Fibroblast of skin of right quadriceps (primary cell): ENCODE measurements at regions not wholly inside any gene's neighbourhood (a gene's known extent, or its start where the extent isn't known, plus 50 kb on each side); places are given as distances from the start of the nearest gene placed in this dataset.
"Not testable (repeated sequence)": the region's sequence is repeated elsewhere in the genome, so short reads cannot be mapped to it uniquely, and the experiment has no call there.

ENCODE experiments used
- DNase-seq: peaks from one replicate; pipeline ENCODE4 v3.0.0-alpha.2; 2013

DNA sequence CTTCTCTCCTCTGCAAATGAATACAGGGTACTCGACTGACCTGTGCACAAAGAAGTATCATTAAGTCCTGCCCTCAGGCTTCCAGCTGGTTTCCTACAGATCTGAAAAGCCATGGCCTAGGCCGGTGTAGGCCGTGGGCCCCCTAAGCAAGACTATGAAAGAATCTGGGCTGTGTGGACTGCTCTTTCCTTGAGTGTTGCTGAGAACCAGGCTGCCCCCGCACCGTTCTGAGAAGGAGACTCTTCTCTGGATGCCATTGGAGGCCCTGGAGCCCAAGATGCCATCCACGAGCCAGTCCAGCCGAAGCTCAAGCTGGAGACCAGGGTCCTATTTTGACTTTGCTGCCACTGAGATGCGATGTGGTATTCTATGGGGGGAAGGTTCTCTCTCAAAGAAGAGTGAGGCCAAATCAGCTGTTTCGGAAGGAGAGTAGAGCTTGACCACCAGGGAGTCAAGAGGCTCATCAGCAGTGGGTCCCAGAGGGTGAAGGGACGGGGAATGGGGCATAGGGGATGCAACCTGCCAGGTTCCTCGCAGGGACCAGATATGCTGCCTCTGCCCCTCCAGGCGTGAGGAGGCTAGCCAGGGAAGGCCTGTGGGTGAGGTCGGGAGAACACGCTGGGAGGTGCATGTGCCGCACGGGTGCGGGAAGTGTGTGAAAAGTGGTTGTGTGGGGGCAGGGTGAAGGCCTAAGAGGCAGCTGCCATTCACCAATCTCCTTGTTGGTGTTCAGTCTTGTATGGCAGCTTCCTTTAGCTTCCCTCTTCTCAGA is 96.4 kb upstream of the B3GAT1 start:
- no peak for DNase-seq

DNA sequence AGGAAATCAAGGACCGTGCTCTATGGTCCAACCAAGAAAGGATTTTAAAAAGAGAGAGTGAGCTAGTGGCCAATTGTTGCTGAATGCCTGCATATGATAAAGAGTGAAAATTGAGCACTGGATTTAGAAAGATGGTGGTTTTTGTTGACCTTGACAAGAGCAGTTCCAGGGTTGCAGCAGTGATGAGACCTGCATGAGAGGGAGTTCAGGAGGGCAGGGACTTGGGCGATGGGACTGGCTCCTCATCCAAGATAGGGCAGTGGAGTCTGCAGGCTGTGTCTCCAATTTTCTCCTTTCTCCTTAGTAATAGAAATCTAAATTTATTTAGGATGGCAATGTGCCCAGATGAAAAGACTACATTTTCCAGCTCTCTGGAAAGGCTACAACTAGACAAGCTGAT is 94.0 kb upstream of the B3GAT1 start:
- DNase-seq: no peak

DNA sequence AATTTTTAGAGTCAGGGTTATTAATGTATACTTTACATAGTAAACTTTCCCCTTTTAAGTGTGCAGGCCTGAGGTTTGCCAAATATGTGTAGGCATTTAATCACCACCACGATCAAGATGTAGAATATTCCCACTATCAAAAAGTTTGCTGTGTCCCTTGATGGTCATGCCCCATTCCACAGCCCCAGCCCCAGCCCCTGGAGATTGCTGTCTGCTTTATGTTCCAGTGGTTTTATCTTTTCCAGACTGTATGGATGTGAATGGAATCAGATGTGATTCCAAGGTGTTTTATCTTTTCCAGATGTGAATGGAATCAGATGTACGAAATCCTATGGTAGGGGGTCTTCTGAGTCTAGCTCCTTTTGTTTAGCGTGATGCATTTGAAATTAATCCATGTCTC is 93.1 kb upstream of the B3GAT1 start:
- no peak for DNase-seq

DNA sequence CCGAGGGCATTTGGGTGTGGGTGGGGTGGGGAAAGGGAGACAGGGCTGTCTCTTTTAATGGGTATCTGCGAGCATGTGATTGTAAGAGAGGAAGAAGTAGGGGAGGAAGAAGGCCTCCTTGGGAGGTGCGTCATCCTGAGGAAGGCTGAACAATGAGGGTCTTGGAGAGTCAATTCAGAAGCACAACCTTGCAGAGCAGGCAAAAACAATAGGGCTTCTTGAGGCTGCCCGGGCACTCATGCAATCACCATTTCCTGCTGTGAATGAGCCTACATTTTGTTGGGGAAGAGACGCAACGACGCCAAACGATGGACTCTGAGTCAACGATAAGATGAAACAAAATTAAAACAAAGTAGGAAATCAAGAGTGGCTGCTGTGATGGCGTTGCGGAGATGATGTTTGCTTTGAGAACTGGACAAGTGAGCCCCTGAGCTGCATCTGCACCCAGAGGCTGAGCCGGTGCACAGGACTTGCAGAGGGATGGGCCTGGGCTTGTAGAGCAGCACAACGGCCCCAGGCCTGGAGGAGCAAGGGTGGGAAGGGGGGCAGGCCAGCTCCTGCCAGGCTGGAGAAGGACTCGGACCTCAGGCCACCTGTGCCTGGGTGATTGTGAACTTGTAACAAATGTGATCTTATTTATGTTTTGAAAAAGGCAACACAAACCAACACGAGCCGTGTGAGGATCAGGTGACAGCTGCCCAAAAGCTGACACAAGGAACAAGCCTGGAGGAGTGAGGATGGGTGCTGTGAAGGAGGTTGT is 92.3 kb upstream of the B3GAT1 start:
- no peak for DNase-seq

DNA sequence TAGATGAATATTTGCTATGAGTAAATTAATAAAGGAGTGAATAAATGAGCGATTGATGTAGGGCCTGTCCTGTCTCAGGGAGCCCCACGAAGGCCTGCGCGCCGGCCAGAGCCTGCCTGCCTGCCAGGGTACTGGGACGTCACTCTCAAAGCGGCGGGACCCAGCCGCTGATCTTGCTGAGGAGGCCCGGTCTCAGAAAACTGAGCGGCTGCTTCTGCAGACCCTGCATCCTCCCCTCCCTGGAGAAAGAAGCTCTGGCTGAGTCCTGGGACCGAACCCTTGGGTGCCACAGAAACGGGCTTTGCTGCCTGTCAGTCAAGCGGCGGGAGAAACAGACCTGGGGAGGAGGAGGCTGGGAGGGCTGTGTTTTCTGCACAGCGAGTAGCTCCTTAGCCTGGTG is 91.6 kb upstream of the B3GAT1 start:
- DNase-seq: no peak

DNA sequence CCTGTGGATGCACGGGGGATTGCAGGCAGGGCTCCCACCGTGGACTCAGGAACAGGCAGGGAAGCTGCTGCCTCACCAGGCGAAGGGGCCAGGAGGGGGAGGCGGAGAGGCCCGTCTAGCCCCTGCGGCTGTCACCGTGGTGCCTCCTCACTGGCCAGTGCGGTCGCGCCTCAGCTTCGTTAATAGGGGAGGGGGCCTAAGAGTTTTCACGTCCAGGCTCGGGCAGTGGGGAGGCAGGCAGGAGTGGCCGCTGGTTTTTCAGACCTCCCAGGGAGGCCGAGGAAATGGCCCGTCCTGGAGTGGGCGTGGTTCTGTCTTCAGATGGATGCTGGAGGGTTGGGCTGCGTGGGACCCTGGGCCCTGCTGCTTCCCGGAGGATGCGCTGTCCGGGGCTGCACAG is 91.1 kb upstream of the B3GAT1 start:
- no peak for DNase-seq

DNA sequence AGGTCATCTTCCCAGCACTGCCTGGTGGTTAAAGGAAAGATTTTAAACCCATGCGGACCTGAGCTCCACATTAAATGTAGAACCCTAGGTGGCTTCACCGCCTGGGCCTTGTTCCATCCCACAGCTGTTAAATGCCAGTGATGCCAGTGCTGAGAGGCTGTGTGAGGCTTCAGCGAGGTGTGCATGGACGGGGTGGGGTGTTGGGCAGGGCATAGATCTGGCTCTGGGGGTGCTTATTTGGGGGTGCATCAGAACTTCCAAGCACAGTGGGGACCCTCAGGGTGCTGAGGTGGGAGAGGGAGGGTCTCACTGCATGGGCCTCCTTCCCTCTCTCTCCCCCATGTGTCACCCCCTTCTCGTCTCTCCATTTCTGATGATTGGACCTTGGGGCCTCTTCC is 90.1 kb upstream of the B3GAT1 start:
- no peak for DNase-seq

DNA sequence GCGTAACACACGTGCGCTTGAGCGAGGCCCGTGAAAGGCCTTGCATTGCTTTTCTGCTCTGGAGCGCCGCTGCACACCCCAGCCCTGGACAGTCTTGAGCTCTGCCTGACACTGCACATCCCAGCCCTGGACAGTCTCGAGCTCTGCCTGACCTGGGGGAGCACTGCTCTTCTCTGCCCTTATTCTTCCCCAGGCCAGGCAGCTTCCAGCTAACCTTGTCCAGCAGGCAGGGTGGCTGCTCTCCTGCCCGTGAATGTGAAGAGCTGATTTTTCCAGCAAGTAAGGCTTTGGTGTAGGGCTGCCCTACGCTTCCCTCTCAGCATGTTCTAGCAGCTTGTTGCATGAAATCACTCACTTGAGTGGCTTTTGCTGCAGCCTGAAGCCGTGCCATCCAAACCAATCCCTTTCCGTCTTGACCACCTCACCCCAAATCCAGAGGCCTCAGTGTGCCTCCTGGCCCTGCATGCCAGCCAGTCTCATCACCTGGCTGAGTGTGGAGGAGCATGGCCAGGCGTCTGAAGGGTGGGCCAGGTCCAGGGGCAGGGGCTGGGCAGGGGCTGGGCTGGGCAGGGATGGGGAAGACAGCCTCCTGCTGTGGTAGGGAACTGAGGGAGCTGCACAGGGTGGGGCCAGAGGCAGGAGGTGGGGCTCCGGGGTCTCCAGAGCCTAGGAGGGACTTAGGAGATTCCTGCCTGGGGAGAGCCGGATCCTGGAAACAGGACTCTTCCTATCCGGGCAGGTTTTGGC is 89.5 kb upstream of the B3GAT1 start:
- no peak for DNase-seq

DNA sequence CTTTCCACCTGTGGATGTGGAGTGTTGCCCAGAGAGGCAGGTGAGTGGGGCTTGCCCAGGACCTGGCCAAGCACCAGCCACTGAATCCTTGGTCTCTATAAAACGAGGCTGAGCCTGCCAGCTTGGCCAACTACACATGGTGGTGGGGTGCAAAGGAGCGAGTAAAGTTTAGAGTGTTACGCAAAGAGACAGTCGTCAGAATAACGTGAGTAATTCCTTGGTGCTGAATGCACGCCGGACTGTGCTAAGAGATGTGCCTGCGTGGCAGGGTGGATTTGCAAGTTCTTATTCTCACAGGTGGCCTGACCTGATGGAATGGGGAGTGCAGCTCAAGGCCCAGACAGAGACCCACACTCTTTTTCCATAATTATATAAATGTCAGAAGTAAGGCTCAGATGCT is 88.6 kb upstream of the B3GAT1 start:
- no peak for DNase-seq

DNA sequence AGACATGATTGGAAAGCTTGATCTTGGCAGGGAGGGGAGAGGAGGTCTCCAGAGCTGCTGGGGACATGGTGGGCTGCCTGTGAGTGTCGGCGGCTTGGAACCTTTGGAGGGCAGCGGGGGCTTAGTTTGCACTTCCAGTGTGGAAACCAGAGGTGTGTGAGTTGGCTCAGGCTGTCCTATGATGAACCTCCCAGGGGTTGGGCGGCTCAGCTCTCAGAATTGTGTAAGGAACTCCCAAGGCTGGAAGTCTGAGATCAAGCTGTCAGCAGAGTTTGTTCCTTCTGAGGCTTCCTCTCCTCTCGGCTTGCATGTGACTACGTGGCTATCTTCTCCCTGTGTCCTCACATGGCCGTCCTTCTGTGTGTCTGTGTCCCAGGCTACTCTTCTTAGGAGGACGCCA is 87.9 kb upstream of the B3GAT1 start:
- DNase-seq: no peak

DNA sequence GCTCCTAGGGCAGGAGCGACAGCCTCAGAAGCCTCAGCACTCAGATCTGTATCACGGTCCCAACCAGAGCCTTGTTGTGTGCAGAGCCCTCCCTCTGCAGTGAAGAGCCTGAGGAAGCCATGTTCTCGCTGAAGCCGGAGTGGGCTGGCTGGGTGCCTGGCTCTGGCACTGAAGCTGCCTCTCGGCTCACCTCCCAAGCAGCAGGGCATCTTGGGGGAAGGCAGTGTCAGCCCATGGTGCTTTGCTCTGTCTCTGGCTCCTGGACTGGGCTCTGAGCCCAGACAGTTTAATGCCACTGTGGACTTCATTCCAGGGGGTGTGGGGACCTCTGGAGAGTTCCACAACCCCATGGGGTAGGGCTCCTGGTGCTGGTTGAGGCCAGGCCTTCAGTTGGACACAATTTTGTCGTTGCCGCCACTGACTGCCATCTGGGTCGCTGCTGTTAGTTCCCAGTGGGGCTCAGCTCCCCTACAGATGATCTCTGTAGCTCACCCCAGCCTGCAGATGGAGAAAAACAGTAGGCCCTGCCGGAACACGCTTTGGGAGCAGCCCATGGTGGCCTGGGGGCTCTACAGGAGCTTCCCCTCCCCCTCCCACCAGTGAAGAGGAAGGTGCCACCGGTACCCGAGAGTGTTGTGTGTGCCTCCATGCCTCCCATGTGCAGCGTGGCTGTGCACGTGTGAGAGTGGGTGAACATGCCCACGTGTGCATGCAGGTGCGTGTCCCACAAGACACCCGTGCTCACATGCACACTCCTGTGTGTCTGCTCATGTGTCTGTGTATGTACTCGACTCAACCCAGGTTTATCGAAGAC is 86.5 kb upstream of the B3GAT1 start:
- DNase-seq: no peak

DNA sequence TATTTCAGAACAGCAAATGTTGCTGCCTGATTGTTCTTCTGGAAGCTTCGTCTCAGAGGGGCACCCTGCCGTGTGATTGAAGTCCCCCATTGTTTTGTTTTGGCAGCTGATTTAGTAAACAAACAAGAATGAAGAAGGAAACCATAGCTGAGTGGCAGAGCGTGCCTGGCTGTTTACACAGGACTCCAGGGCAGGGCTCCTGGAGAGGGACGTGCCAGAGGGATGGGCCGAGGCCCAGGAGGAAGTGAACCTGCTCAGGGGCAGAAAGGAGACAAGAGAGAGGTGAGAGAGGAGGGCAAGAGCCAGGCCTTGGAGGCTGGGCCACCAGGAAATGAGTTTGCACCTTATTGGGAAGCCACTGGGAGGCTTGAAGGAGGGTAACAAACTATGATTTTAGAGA is 85.5 kb upstream of the B3GAT1 start:
- DNase-seq: no peak

DNA sequence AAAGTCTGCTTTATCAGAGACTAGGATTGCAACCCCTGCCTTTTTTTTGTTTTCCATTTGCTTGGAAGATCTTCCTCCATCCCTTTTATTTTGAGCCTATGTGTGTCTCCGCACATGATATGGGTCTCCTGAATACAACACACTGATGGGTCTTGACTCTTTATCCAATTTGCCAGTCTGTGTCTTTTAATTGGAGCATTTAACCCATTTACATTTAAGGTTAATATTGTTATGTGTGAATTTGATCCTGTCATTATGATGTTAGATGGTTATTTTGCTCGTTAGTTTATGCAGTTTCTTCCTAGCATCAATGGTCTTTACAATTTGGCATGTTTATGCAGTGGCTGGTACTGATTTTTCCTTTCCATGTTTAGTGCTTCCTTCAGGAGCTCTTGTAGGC is 84.0 kb upstream of the B3GAT1 start:
- DNase-seq: not testable (repeated sequence)

DNA sequence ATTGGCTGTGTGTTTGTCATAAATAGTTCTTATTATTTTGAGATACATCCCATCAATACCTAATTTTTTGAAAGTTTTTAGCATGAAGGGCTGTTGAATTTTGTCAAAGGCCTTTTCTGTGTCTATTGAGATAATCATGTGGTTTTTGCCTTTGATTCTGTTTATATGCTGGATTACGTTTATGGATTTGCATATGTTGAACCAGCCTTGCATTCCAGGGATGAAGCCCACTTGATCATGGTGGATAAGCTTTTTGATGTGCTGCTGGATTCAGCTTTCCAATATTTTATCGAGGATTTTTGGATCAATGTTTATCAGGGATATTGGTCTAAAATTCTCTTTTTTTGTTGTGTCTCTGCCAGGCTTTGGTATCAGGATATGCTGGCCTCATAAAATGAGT is 82.4 kb upstream of the B3GAT1 start:
- not testable (repeated sequence) for DNase-seq

DNA sequence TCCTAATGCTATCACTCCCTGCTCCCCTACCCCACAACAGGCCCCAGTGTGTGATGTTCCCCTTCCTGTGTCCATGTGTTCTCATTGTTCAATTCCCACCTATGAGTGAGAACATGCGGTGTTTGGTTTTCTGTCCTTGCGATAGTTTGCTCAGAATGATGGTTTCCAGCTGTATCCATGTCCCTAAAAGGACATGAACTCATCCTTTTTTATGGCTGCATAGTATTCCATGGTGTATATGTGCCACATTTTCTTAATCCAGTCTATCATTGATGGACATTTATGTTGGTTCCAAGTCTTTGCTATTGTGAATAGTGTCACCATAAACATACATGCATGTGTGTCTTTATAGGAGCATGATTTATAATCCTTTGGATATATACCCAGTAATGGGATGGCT is 80.4 kb upstream of the B3GAT1 start:
- not testable (repeated sequence) for DNase-seq

DNA sequence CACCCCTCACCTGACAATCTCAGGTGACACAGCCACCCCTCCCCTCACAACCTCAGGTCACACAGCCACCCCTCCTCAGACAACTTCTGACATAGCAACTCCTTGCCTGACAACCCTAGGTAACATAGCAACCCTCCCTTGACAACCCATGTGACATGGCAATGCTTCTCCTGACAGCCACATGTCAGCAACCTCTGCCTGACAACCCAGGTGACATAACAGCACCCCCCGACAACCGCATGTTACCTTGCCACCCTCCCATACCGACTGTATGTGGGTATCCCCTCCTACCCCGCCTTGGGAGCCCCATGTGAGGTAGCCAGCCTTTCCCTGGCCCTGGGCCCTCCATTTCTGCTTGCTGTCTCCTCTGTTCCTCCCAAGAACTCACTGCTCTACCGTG is 77.7 kb upstream of the B3GAT1 start:
- no peak for DNase-seq

DNA sequence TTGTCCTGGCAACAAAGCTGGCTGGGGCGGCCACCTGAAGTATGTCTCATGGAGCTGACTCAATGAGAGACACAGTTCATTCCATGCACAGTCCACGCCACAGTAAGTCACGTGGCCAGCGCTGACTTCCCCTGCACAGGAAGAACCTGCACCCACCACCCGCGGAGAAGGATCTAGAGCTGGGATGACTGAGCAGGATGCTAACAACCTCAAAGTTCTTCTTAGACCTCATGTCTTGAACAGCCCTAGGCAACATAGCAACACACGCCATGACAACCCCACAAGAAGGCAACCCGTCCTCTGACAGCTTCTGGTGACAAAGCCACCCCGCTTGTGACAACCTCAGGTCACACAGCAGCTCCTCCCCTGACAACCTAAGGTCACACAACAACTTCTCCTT is 76.9 kb upstream of the B3GAT1 start:
- DNase-seq: no peak

DNA sequence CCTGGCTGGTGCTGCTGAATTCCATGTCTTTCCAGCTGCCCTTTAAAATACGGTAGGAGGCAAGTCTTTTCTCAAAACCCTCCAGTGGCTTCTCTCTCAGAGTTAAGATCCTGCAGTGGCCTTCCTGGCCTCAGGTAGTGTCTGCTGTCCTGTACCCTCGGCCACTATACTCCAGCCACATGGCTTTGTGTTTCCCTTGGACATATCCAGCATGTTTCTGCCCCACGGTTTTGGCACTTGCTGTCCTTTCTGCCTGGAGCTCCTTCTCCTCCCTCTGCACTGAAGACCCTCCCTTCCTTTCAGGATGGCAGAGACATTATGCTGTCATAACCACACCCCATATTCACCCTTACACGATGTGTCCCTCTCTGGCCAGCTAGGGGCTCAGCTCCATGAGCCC is 76.5 kb upstream of the B3GAT1 start:
- DNase-seq: no peak

DNA sequence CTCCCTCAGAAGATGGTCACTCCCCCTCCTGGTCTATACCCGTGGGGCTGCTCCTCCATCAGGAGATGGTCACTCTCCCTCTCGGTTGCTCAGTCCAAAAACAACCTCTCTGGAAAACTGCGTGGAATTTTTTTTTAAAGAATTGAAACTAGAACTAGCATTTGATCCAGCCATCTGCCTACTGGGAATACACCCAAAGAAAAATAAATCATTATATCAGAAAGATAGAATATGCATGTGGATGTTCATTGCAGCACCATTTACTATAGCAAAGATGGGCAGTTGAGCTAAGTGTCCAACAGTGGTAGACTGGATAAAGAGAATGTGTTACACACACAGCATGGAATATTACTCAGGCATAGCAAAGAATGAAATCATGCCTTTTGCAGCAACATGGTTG is 75.7 kb upstream of the B3GAT1 start:
- no peak for DNase-seq

DNA sequence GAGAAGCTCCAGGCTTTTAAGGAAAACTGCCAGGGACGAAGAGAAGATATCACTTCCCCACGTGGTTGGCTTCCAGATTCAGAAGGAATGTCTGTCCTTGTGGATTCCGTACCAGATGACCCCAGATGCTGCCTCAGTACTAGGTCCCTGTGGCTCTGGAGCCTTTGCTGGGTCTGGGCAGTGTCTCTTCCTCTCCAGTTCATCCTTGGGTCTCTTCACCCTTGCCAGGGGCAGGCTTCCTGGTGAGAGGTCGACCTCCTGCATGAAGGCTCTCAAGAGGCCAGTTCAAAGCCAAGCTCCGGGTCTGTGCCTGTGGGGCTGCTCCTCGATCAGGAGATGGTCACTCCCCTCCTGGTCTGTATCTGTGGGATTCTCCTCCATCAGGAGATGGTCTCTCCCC is 74.7 kb upstream of the B3GAT1 start:
- DNase-seq: no peak

DNA sequence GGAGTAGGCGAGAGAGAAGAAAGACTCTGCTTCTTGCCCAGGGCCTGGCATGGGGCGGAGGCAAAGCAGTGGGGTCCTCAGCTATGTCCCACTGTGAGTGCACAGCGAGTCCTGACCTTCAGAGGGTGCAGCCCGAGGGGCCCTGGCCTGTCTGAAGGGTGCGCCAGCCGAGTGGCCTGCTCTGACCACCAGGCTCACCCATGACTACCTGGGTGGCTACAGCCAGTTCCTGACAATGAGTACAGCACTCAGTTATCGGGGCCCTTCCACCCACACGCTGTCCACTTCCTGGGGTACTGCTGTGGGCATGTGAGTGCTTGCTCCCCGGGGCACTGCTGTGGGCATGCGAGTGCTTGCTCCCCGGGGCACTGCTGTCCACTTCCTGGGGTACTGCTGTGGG is 74.1 kb upstream of the B3GAT1 start:
- DNase-seq: no peak

DNA sequence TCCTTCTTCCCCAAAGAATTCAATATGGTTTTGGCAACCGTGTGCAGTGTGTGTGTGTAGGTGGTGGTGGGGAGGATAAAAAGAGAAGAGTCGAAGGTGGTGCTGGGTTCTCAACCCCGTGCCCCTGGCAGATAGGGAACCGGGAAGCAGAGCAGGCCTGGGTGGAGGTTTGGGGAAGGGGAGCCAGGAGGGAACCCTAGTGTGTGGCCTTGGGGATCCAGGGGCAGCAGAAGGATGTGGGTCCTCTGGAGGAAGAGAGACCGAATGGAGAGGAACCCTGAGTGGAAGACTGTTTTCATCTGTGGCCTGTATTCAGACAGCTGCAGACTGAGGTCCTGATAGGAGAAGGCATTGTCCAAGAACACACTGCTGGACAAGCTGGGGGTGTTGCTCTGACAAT is 73.3 kb upstream of the B3GAT1 start:
- DNase-seq: no peak

DNA sequence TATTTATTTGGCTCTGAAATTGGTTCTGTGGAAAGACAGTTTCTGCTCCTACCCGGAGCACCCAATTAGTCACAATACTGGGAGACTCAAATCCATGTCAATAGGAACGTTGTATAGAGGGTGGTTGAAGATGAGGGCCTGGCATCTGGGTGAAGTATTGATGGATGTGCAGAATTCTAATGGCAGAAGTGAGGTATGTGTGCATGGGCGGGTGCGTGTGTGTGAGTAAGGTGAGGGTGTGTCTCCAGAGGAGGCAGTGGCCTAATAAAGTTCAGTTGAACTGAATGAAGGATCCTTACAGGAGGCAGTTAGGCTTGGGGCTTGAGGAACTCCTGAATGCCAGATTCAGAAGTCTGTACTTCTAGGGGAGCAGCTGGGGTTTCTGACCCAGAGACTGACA is 71.8 kb upstream of the B3GAT1 start:
- no peak for DNase-seq
